Activated effector memory CD4-positive, alpha-beta T cell treated with anti-CD3 and anti-CD28 coated beads, Interleukin-2, amount 50 U/mL, for 16 hours (primary cell): ENCODE measurements at regions not wholly inside any gene's neighbourhood (a gene's known extent, or its start where the extent isn't known, plus 50 kb on each side); places are given as distances from the start of the nearest gene placed in this dataset.

Source experiments
- DNase-seq: peaks from one replicate; pipeline ENCODE4 v3.0.0-alpha.2; 2020

GRCh38 chr2:147099845-147100244 lies 745.0 kb upstream of the ACVR2A start:
- DNase-seq = no peak

- no peak for DNase-seq
These were observed 745.9 kb upstream of the ACVR2A start for GRCh38 chr2:147098940-147099339.

- no peak for DNase-seq
These were observed 747.1 kb upstream of the ACVR2A start for GRCh38 chr2:147097747-147098146.

GRCh38 chr2:147096671-147097070 lies 748.2 kb upstream of the ACVR2A start:
- DNase-seq = no peak

GRCh38 chr2:147095376-147095775 lies 749.5 kb upstream of the ACVR2A start:
- no peak for DNase-seq

GRCh38 chr2:147094077-147094476 lies 750.8 kb upstream of the ACVR2A start:
- DNase-seq = no peak

GRCh38 chr2:147092266-147092665 lies 752.6 kb upstream of the ACVR2A start:
- no peak for DNase-seq

GRCh38 chr2:147091448-147091847 lies 753.4 kb upstream of the ACVR2A start:
- DNase-seq = no peak

GRCh38 chr2:147088871-147089270 lies 756.0 kb upstream of the ACVR2A start:
- no peak for DNase-seq

GRCh38 chr2:147086715-147087114 lies 758.1 kb upstream of the ACVR2A start:
- DNase-seq = no peak

- DNase-seq = no peak
These were observed 761.2 kb upstream of the ACVR2A start for GRCh38 chr2:147083664-147084063.

- DNase-seq = peak; percentile 66
These were observed 761.8 kb upstream of the ACVR2A start for GRCh38 chr2:147082850-147083522.

GRCh38 chr2:147081831-147082230 lies 763.0 kb upstream of the ACVR2A start:
- no peak for DNase-seq

GRCh38 chr2:147076634-147077033 lies 768.2 kb upstream of the ACVR2A start:
- DNase-seq = no peak

GRCh38 chr2:147068071-147068470 lies 776.8 kb upstream of the ACVR2A start:
- DNase-seq = no peak

- no peak for DNase-seq
These were observed 777.7 kb upstream of the ACVR2A start for GRCh38 chr2:147067136-147067535.

- DNase-seq = no peak
These were observed 782.8 kb upstream of the ACVR2A start for GRCh38 chr2:147062073-147062472.

- no peak for DNase-seq
These were observed 783.6 kb upstream of the ACVR2A start for GRCh38 chr2:147061269-147061668.

- no peak for DNase-seq
These were observed 786.8 kb upstream of the ACVR2A start for GRCh38 chr2:147057892-147058490.

- no peak for DNase-seq
These were observed 793.0 kb upstream of the ACVR2A start for GRCh38 chr2:147051814-147052213.

GRCh38 chr2:147051248-147051647 lies 793.6 kb upstream of the ACVR2A start:
- DNase-seq = no peak

- no peak for DNase-seq
These were observed 794.9 kb upstream of the ACVR2A start for GRCh38 chr2:147049957-147050356.

GRCh38 chr2:147046473-147046872 lies 798.4 kb upstream of the ACVR2A start:
- DNase-seq = no peak

GRCh38 chr2:147045113-147045512 lies 799.7 kb upstream of the ACVR2A start:
- DNase-seq = peak; percentile 79

- no peak for DNase-seq
These were observed 803.7 kb upstream of the ACVR2A start for GRCh38 chr2:147041121-147041494.
